ENCODE measurements at regions not wholly inside any gene's neighbourhood (a gene's known extent, or its start where the extent isn't known, plus 50 kb on each side); places are given as distances from the start of the nearest gene placed in this dataset.

DNA sequence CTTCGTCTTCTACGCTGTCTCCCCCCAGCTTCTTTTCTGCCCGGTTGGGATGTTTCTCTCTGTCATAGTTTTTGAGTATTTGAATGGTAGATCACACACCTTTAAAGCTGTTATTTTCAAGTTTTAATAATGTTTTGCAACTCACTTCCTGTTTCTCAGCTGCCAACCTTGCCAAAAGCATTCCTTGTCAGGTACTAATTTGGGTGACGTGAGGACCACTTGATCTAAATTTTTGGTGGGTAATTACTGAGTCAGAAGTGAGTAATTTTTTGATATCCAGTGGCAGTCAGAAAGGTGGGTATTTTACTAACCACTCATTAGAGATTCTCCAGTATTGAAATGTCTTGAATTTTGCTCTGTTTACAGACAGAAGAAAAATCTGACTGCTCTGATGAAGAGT lies 852.4 kb upstream of the FANCL start:
- no peak for DNase-seq

DNA sequence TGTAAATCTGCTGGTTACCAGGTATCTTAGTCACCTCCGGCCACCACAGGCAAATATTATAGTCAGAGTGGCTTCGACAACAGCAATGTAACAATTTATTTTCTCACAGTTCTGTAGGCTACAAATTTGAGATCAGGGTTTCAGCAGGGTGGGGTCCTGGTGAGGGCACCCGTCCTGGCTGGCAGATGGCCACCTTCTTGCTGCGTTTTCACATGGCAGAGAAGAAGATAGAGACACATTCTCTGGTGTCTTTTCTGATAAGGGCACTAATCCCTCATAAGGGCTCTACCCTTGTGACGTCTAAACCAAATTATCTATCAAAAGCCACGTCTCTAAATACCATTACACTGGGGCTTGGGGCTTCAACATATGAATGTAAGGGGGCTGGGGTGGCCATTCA lies 843.2 kb upstream of the FANCL start:
- peak; percentile 88 for DNase-seq

DNA sequence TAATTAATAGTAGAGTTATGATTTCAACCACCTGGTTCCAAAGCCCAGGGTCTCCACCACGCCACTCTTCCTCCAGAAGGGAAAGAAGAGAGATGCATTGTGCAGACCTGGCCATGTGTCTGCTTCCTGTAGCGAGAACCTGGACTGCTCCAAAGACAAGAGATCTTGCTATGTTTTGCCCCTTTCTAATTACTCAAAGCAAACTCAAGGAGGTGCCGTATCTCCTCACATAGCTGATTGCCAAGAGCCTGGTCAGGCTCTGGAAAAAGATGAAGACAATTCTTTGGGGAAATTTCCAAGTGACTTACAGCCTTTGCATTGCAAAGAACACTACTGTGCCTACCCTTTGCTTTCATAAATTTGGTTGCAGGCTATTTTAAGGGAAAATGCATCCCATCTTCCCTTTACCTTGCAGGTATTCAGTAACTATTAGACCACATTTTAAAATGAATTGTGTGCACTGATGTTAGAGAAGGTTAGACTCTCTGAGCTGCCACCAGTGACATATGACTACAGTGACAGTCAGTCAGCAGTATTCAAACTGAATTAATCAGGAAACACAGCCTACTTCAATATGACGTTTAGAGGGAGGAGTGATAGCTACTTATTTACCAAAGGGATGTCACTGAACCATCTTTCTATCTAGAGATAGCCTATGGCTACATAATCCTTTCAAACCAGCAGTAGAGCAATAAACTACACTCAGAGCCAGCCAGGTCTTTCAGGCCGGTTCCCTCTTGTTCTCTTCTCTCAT lies 842.1 kb upstream of the FANCL start:
- peak; percentile 27 for DNase-seq

DNA sequence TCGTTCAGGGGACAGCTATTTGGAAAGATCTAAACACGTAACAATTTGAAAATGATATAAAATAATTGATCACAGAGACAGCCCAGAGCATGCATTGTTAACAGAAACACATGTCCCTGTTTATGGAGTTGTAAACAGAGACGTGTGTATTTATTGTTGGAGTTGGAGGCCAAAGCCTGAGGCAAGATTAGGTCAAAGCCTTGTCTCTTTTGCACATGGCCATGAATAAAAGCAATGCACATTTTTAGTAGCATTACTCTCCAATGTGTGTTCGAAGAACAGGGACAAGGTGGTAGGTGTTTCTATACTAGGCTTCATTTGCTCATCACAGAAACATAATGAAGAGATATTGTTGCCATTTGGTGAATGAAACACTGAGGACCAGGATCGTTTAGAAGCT lies 841.5 kb upstream of the FANCL start:
- DNase-seq: no peak

DNA sequence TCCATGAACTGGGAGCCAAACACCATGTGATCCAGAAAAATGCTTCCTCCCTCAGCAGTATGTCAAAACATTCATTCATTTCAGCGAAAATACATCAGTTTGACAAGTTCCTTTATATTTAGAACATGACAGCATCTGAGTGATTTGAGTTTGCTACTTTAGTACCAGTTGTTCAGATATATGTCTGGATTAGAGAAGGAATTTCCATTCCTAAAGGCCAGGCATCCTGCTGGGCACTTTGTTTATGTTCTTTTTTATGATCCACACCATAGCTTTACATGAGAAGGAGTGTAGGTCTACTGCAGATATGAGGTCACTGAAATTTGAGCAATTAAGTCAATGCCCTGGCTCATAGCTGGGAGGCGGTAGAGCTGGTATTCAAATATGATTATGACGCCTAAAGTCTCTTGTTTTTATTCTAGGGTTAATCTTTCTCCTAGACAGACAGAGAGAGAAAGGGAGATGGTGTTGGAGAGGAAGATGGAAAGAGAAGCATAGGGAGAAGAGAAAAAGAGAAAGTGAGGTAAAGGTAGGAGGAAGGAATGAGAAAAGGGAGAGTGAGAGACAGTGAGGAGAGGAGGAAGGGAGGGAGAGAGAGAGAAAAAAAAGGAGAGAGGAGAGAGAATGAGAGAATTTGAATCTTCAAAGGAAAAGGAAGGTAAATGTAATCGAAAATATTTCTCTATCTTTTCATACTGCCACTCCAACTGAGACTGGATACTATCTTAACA lies 839.5 kb upstream of the FANCL start:
- no peak for DNase-seq

DNA sequence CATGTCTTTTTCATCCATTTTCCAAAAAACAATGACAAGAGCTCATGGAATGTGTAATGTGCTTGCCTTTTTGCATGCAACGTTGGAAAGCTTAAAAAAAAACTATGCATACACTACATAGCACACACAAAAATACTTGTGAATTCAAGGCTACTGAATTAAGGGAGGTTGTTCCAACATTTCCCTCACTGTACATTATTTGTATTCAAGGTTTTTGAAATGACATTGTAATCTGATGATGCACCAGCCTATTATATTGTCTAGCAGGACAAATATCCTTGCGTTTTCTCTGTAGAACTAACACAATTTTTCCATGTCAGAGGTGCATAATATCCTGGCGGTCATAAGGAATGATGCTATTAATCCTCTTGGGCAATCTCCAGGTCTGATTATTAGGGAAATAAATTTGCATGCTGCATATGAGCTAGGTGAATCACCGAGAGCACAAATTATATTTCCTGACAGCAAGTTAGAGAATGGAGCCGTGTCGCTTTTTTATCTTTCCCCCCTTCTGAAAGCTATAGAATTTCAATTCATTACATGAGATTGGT lies 836.9 kb upstream of the FANCL start:
- DNase-seq: no peak

DNA sequence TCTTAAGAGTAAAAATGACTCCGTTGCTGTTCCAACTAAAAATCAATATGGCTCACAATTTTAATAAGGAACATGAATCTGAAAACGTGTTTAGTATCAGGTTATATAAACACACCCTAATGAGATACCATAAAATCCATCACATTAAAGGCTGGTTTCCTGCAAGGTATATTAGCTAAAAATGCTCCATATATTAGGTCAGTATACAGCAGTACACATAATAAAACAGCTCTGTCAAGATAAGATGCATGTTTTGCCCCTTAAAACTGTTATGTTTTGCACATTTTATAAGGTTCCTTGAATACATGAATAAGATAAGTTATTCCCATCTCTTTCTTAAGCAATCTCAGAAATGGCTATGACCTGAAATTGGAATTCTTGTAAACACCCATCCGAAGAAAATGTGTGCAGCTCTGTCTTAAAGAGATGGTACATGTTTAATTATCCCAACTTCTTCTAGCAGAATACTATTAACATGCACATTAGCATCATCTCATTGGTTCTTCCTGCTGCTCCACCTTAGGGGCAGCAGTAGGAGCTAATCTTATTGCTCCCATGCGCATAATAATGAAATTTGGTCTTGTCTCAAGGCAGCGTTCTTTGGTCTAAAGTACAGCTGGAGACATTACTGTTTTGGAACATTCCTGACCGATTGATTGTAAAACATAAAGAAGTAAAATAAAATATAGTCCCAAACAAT lies 836.1 kb upstream of the FANCL start:
- DNase-seq: no peak

DNA sequence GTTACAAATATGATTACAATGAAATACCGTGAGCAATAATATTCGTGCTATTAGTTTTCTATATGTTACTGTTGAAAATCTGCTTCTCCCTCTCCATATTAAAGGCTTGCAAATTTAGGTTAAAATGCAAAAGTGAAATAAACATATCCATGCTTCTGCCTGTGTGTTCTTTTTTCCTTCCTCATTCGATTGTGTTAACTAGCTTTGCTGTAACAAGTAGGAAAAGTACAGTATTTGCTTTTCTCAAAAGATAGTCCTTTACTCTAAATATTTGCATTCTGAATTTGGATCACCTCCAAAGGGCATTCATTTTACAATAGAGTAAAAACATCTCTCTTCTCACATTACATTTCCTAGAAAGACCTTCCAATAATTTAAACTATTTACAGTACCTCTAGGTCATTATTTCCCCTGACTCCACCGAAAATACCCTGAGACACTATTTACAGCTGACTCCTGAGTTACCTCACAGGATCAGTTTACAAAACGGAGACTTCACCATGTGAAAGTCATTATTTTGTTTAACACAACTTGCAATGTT lies 835.0 kb upstream of the FANCL start:
- no peak for DNase-seq

DNA sequence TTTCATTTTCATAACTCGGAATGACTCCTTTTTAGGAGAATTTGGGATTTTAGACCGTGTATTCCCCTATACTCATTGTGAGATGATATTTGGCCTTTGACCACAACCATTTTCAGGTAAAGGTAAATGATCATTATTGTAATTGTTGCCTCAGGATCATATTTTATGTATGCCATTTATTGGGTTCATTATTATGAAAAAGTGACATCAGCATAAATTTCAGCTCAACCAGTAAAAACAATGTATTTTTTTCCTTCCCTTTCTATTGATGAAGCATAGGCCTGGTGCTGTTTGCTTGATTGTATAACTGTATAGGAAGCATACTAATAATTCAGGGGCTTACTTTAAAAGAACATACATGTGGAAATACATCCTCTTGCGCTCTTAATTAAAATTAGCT lies 832.9 kb upstream of the FANCL start:
- DNase-seq: no peak

DNA sequence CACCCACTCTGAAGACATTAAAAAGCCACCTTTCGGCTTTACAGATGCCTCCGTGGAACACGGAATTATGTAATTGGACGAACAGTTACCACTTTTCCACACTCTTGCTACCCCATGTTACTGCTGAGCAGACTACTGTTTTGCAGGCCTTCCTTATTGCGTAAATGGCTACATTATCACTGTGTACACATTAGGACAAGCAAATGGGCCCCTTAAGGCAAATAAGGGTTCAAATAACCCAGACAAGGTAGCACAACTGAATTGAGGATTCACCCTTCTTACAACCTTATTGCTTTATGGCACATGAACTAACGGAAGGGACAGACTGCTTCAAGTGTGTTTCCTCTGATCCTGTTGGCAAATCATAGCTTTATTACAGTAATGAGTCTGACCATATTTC lies 832.2 kb upstream of the FANCL start:
- DNase-seq: no peak

DNA sequence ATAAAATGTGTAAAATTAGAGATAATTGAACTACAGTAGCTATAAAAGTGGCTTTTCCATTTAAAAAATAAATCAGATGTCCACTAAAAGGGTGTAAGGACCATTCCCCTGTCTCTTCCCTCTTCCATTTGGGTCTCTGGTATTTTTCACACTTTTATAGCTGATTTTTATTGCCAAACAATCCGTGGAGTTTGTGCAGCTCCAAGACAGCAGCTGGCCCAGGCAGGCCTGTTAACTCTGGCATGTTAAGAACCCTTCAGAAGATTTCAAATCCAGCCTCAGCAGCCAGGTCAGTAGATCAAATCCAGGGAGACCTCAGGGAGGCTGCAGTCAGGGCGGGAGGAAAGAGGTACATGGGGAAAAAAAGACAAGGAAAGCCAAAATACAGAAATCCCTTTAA lies 827.1 kb upstream of the FANCL start:
- no peak for DNase-seq

DNA sequence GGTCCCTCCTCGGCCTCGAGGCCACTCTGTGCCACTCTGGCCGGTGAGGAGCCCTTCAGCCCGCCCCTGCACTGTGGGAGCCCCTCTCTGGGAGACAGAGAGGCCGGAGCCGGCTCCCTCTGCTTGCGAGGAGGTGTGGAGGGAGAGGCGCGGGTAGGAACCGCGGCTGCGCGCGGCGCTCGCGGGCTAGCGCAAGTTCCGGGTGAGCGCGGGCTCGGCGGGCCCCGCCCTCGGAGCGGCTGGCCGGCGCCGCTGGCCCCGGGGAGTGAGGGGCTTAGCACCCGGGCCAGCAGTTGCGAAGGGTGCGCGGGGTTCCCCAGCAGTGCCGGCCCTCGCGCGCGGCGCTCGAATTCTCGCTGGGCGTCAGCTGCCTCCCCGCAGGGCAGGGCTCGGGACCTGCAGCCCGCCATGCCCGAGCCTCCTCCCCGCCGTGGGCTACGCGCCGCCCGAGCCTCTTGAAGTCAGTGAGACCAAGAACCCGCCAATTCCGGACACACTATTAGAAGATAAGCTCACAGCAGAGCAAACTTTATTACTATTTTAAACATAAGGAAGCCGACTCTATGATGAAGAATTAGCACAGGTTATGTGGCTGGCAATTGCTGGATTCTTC lies 825.8 kb upstream of the FANCL start:
- no peak for DNase-seq

DNA sequence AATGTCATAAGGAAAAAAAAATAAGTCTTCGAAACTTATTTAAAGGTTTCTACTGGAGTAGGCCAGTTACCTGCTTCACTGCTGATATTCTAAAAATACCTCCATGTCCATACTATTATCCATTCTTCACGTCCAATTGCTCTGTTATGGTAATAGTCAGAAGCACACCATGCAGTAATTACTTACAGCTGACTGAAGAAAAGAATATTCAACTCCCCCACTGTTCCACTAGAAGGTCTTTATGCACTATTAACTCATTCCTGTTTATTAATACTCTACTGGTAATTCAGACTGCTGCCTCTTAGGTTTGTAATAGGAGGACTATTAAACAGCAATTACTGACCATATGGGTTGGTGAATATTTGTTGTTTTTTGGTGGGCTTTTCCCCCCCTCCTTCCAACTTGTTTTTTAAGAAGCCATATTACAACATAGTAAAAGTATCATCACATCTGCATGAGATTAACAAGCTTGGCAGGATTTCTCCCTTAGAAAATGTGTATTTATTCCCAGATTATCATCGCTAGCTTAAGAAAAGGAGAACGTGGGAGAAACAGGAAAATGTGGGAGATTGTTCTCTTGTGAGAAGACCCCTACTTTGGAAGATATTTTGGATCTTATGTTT lies 806.4 kb upstream of the FANCL start:
- DNase-seq: no peak

DNA sequence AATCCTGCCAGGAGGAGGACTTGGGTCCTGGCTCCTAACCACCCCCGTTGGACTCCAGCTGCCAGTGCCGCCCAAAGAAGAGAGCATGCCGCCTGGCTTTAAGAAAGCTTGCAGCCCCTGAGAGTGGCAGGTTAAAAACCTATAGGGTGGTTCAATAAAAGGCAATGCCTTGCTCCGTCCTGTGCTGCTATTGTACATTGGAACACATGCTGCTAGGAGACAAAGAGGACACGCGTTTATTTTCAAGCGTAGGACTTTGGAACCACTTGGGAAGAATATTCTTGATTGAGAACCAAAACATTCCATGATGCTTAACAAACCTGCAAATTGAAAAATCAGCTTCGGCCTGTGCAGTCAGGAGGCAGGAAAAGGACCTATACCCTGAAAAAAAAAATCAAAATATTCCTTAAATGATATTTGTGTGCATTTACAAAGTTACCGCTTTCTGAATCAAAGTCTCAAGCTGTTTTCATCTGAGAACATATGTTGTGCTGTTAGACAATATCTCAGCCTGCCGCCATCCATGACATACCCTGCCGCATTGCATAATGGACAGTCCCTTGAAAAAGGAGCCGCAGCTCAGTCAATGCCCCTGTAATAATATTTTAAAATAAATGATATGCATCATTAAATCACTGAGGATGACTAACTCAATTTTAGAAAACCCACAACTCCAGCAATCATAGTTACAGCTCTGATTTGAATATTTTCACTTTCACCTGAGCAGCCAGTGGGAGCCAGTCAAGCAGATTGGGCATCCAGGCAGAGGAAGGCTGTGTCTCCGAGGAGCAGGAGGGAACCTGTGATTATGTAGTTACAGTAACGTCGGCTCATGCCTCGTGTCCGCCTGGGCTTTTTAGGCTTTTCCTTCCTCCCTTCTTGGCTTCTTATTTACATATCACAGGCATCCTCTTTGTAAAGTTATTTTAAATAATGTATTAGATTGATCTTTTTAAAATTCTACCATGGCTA lies 805.6 kb upstream of the FANCL start:
- no peak for DNase-seq

DNA sequence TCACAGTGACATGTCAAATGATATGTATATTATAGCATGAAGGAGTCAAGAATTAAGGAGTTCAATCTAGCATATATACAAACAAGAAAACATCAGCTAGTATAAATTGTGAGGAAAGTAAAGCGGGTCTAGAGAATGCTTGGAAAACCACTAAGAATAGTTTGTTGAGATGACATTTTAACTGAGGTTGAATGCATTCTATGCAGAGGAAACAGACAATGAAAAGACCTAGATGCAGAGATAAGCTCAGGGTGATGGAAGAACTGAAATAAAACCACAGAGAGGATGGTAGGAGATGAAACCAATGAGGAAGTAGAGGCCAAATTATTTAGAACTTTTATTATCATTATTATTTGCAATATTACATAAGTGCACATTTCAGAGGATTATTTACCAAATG lies 803.6 kb upstream of the FANCL start:
- no peak for DNase-seq

DNA sequence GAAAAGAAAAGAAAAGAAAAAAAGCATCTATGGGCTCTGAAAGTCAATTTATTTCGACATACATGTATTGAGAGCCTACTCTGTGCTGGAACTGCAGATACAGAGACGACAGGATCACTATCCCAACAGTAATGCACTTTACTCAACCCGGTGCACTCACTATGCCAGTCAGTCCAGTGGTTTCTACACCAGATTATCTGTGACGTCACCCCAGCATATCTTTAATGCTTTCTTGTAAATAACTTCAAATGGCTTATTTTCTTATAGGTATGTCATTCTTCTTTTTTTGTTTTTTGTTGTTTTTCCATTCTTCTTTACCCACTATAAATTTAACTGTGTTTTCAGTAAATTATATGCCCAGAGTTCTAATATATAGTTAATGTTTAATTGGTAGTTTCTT lies 800.0 kb upstream of the FANCL start:
- DNase-seq: no peak

DNA sequence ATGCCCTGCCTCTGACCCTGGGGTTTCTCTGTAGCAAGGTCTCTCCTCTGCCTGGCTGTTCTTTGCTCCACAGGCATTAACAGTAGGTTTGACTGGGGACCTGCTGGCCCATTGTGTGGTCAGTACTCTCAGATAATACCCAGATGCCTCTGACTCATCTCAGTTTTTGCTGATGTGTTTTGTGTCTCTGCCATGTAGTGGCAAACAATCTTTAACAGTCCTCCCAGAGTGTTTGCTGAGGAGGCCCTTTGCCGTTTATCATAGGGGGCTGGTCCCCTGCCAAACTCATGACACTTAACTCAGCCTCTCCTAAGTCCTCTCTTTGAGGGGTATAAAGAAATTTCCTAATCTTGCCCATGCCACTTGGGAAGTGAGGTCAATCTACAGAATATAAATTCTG lies 793.7 kb upstream of the FANCL start:
- peak; percentile 88 for DNase-seq

DNA sequence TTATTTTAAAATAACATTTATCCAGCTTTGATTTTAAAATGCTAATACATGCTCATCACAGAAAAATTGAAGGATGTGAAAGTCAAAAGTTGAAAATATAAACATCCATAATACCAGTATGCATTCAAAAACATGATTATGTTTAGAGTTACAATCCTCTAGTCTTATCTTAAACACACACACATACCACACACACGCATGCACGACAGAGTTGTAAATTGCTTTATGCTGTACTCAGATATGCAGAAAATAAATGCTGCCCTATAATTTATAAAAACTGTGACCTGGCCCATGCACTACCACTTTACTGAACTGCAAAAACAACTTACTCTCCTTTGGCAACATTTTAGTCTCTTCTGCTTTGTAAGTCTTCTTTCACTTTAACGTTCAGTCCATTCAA lies 793.0 kb upstream of the FANCL start:
- peak; percentile 73 for DNase-seq

DNA sequence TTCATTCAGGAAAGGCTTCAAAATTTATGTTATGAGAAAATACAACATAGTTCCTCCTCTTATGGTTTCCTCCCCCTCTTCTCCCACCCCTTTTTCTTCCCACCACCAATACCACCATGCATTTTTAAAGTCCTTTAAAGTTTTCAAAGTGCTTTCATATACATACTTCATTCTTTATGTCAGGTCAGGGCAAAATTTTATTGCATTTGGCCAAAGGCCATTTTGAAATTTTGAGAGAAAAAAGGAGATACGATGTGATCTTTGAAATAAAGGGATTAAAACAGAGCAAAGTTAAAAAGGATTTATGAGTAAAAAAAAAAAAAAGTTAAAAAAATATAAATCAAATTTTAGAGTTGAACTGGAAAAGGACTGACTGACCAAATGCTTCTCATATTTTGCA lies 792.5 kb upstream of the FANCL start:
- no peak for DNase-seq

DNA sequence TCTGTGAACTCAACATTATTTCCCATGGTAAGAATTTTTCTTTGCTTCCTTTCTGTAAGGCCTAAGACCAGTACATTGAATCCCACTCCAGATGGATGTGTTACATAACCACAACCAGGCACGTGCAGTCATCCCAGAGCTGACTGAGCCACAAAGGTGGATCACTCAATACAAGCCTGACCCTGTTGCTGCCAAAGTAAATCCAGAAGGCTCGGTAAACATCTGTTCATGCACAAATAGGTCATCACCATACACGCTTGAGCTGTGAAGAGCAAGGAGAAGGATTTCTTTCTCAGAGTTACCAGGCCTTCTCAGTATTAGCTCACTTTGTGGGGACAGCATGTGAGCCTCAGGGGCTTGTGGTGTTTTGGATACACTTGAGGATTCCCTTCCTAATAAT lies 791.4 kb upstream of the FANCL start:
- DNase-seq: no peak

DNA sequence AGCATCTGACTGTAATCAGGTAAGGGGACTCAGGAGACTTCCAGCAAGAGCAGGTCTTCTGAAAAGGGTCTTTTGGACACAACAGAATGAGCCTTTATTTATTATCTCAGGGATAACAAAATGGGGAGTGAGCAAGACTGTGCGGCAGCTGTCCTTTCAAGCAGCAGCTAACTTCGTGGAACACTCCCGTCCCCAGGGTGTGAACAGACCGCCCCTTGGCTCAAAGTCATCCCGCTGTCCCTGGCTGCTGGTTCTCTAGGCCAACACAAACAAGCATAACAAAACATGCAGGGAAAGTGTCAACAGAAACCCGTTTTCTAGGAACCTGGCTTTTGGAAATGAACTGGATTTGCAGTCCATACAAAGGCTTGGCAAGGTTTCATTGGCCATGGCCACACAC lies 787.9 kb upstream of the FANCL start:
- DNase-seq: no peak

Data from hematopoietic multipotent progenitor cell treated with erythropoietin and hydrocortisone succinate and interleukin-3 and kit ligand, for 8 days (in vitro differentiated cells).